ENCODE measurements at regions not wholly inside any gene's neighbourhood (a gene's known extent, or its start where the extent isn't known, plus 50 kb on each side); places are given as distances from the start of the nearest gene placed in this dataset.
"Not testable (repeated sequence)": the region's sequence is repeated elsewhere in the genome, so short reads cannot be mapped to it uniquely, and the experiment has no call there.

DNA sequence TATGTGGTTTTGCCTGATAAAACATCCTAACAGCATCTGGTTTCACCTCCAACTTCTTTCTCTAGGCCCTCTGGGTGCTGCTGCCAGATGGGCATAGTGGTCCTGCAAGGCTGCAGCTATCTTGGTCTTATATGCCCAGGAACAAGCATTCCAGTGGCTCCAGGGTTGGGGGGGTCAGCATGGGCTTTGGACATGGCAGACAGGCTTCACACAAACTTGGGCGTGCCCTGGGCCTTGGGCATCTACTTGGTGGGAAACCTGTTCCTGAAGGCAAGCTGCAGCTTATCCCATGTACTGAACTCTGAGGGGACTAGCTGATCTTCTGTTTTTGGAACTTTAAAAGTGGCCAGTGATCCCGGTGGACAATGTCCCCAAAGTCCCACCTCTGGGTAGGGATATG is 54.9 kb upstream of the ZNF678 start:
- Histone ChIP-seq H4K20me1 (ENCODE audit: insufficient read depth) (no peaks in the 10 kb centered on the region), H3K79me2 (replicated peaks; ENCODE audit: insufficient read depth, low read length) (no peaks in the 10 kb centered on the region), H3K27ac (ENCODE audit: low read length) (no peak overlapping the region), H2AFZ (ENCODE audit: low read depth, low read length) (no peak overlapping the region), H3K4me3 (ENCODE audit: low read length) (no peak overlapping the region), H3K9me3 (ENCODE audit: low read length) (no peaks in the 10 kb centered on the region), H3K27me3 (ENCODE audit: insufficient read depth, low read depth, low read length) (no peaks in the 10 kb centered on the region), H3F3A (ENCODE audit: insufficient read depth, low read length, poor library complexity, severe bottlenecking) (no peaks in the 10 kb centered on the region), H3K9me2 (ENCODE audit: insufficient read depth, low read length) (no peaks in the 10 kb centered on the region), H3K4me2 (ENCODE audit: low read length) (no peak overlapping the region), H3K9ac (ENCODE audit: low read length) (no peak overlapping the region), H3K36me3 (ENCODE audit: insufficient read depth, low read length) (no peaks in the 10 kb centered on the region)
- TF ChIP-seq SMC3 (conservative IDR thresholded peaks at IDR 0.05; ENCODE audit: poor library complexity) = no peak
- TF ChIP-seq, protein P1, sequence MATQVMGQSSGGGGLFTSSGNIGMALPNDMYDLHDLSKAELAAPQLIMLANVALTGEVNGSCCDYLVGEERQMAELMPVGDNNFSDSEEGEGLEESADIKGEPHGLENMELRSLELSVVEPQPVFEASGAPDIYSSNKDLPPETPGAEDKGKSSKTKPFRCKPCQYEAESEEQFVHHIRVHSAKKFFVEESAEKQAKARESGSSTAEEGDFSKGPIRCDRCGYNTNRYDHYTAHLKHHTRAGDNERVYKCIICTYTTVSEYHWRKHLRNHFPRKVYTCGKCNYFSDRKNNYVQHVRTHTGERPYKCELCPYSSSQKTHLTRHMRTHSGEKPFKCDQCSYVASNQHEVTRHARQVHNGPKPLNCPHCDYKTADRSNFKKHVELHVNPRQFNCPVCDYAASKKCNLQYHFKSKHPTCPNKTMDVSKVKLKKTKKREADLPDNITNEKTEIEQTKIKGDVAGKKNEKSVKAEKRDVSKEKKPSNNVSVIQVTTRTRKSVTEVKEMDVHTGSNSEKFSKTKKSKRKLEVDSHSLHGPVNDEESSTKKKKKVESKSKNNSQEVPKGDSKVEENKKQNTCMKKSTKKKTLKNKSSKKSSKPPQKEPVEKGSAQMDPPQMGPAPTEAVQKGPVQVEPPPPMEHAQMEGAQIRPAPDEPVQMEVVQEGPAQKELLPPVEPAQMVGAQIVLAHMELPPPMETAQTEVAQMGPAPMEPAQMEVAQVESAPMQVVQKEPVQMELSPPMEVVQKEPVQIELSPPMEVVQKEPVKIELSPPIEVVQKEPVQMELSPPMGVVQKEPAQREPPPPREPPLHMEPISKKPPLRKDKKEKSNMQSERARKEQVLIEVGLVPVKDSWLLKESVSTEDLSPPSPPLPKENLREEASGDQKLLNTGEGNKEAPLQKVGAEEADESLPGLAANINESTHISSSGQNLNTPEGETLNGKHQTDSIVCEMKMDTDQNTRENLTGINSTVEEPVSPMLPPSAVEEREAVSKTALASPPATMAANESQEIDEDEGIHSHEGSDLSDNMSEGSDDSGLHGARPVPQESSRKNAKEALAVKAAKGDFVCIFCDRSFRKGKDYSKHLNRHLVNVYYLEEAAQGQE (IDR thresholded peaks at IDR 0.05; ENCODE audit: borderline replicate concordance) = no peak
- TF ChIP-seq EP300 (conservative IDR thresholded peaks at IDR 0.05; ENCODE audit: poor library complexity, severe bottlenecking) = no peak
- TF ChIP-seq MXI1 (conservative IDR thresholded peaks at IDR 0.05; ENCODE audit: poor library complexity, severe bottlenecking) = no peak
- TF ChIP-seq, protein P2, sequence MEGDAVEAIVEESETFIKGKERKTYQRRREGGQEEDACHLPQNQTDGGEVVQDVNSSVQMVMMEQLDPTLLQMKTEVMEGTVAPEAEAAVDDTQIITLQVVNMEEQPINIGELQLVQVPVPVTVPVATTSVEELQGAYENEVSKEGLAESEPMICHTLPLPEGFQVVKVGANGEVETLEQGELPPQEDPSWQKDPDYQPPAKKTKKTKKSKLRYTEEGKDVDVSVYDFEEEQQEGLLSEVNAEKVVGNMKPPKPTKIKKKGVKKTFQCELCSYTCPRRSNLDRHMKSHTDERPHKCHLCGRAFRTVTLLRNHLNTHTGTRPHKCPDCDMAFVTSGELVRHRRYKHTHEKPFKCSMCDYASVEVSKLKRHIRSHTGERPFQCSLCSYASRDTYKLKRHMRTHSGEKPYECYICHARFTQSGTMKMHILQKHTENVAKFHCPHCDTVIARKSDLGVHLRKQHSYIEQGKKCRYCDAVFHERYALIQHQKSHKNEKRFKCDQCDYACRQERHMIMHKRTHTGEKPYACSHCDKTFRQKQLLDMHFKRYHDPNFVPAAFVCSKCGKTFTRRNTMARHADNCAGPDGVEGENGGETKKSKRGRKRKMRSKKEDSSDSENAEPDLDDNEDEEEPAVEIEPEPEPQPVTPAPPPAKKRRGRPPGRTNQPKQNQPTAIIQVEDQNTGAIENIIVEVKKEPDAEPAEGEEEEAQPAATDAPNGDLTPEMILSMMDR (IDR thresholded peaks at IDR 0.05; ENCODE audit: poor library complexity, severe bottlenecking) = no peak
- TF ChIP-seq POLR2AphosphoS5 (IDR thresholded peaks at IDR 0.05) = no peak
- TF ChIP-seq EZH2 (IDR thresholded peaks at IDR 0.05; ENCODE audit: borderline replicate concordance, insufficient read depth, low read length, poor library complexity, severe bottlenecking) = no peak
- TF ChIP-seq RAD21 (conservative IDR thresholded peaks at IDR 0.05) = no peak
- no peak for TF ChIP-seq TAF1 (IDR thresholded peaks at IDR 0.05; ENCODE audit: low read depth)

DNA sequence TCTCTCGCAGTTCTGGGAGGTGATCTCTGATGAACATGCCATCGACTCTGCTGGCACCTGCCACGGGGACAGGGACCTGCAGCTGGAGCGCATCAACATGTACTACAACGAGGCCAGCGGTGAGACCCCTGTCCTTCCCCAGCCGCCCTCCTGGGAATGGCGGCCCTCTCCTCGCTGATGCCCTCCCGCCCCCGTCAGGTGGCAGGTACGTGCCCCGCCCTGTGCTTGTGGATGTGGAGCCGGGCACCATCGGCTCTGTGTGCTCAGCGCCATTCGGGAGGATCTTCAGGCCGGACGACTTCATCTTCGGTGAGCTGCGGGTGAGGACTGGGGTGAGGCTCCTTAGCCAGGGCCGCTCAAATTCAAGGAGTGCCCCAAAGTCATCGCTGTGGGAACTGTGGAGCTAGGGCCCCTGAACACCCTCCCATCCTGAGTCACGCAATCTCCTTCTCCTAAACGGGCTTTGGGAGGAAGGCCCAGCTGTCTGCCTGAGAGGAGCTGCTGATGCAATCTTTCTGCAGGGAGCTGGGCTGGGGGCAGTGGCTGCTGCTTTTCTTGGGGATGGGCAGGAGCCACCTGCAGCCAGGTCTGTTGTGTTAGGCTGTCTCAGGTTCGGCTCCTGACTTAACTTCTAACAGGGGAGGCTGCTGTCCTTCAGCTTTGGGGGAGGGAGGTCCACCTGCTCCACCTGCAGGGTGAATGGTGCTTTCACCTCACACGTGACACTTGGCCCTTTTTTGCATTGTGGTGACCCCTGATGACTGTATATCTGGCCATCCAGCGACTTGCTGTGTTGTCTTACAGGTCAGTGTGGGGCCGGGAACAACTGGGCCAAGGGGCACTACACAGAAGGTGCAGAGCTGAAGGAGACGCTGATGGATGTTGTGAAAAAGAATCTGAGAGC is 56.6 kb upstream of the ZNF678 start:
- not testable (repeated sequence) for H3K9me2 ChIP-seq (ENCODE audit: insufficient read depth, low read length); H3F3A ChIP-seq (ENCODE audit: insufficient read depth, low read length, poor library complexity, severe bottlenecking)

DNA sequence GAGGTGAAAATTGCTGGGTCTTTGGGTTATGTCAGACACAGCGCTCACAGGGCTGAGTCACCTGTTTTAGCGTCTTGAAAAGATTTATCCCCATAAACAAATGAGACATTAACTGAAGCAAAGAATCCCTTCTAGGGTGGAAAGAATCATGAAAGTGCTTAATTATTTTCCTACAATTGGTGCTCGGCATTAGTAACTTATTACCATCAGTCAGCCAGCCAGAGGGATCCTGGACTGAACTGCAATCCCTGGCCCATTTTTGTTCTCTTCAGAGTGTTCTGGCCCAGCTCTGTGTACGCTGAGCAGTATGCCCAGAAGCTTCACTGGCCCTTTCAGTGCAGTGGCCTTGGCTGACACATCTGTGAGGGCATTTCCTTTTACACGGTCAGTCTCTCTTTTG is 67.3 kb upstream of the ZNF678 start:
- not testable (repeated sequence) for H3K27ac ChIP-seq (ENCODE audit: low read length); H2AFZ ChIP-seq (ENCODE audit: low read depth, low read length); H3K9me2 ChIP-seq (ENCODE audit: insufficient read depth, low read length); H4K20me1 ChIP-seq (ENCODE audit: insufficient read depth); H3K27me3 ChIP-seq (ENCODE audit: insufficient read depth, low read depth, low read length); H3K9ac ChIP-seq (ENCODE audit: low read length); H3K36me3 ChIP-seq (ENCODE audit: insufficient read depth, low read length); H3K4me3 ChIP-seq (ENCODE audit: low read length); H3K4me2 ChIP-seq (ENCODE audit: low read length); H3F3A ChIP-seq (ENCODE audit: insufficient read depth, low read length, poor library complexity, severe bottlenecking); H3K9me3 ChIP-seq (ENCODE audit: low read length); H3K79me2 ChIP-seq (replicated peaks; ENCODE audit: insufficient read depth, low read length)

More for the DNA sequence above, 56.6 kb upstream of the ZNF678 start:
- H2AFZ ChIP-seq (ENCODE audit: low read depth, low read length); H3K9me3 ChIP-seq (ENCODE audit: low read length); H3K36me3 ChIP-seq (ENCODE audit: insufficient read depth, low read length); H3K27ac ChIP-seq (ENCODE audit: low read length); H3K9ac ChIP-seq (ENCODE audit: low read length); H4K20me1 ChIP-seq (ENCODE audit: insufficient read depth); H3K27me3 ChIP-seq (ENCODE audit: insufficient read depth, low read depth, low read length); H3K4me3 ChIP-seq (ENCODE audit: low read length); H3K79me2 ChIP-seq (replicated peaks; ENCODE audit: insufficient read depth, low read length); H3K4me2 ChIP-seq (ENCODE audit: low read length): not testable (repeated sequence)

DNA sequence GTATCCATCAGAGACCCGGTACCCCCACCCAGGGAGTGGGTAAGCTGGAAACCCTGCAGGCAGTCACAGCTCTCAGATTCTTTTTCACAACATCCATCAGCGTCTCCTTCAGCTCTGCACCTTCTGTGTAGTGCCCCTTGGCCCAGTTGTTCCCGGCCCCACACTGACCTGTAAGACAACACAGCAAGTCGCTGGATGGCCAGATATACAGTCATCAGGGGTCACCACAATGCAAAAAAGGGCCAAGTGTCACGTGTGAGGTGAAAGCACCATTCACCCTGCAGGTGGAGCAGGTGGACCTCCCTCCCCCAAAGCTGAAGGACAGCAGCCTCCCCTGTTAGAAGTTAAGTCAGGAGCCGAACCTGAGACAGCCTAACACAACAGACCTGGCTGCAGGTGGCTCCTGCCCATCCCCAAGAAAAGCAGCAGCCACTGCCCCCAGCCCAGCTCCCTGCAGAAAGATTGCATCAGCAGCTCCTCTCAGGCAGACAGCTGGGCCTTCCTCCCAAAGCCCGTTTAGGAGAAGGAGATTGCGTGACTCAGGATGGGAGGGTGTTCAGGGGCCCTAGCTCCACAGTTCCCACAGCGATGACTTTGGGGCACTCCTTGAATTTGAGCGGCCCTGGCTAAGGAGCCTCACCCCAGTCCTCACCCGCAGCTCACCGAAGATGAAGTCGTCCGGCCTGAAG is 69.3 kb upstream of the ZNF678 start:
- H2AFZ ChIP-seq (ENCODE audit: low read depth, low read length); H3K9me3 ChIP-seq (ENCODE audit: low read length); H3K4me2 ChIP-seq (ENCODE audit: low read length); H3K9me2 ChIP-seq (ENCODE audit: insufficient read depth, low read length); H3K79me2 ChIP-seq (replicated peaks; ENCODE audit: insufficient read depth, low read length); H4K20me1 ChIP-seq (ENCODE audit: insufficient read depth); H3F3A ChIP-seq (ENCODE audit: insufficient read depth, low read length, poor library complexity, severe bottlenecking); H3K27me3 ChIP-seq (ENCODE audit: insufficient read depth, low read depth, low read length); H3K4me3 ChIP-seq (ENCODE audit: low read length); H3K27ac ChIP-seq (ENCODE audit: low read length); H3K36me3 ChIP-seq (ENCODE audit: insufficient read depth, low read length); H3K9ac ChIP-seq (ENCODE audit: low read length): not testable (repeated sequence)

All from neural cell (in vitro differentiated cells).